ENCODE measurements at regions not wholly inside any gene's neighbourhood (a gene's known extent, or its start where the extent isn't known, plus 50 kb on each side); places are given as distances from the start of the nearest gene placed in this dataset.

- H3K9me3 ChIP-seq (replicated peaks; ENCODE audit: control insufficient read depth, insufficient read depth, low read length): no peaks in the 10 kb centered on the region
- H3K9ac ChIP-seq (ENCODE audit: control insufficient read depth, insufficient read depth, low read length): no peak overlapping the region
- BruUV-seq (replicated peaks): no TSS peak
- no peaks in the 10 kb centered on the region for H3K79me2 ChIP-seq (ENCODE audit: control insufficient read depth, insufficient read depth, low read length)
- ChIA-PET RAD21 (ENCODE audit: unreplicated experiment) (interaction anchor here (0.8 to 1.1 kb wide), 4 partner anchors 9 to 24 kb away, joined by 3 to 4 read pairs (median 4); no protein-coding TSS in a partner anchor), SMC1A (ENCODE audit: uncharacterized antibody, unreplicated experiment) (interaction anchor here (1.1 to 1.6 kb wide), 4 partner anchors 9 to 24 kb away, joined by 4 to 5 read pairs (median 4); no protein-coding TSS in a partner anchor), CTCF (interaction anchor here (1.2 to 1.8 kb wide), 2 partner anchors 10 to 13 kb away, joined by 3 to 5 read pairs; no protein-coding TSS in a partner anchor), POLR2A (no interaction called here)
- no peak overlapping the region for H2AFZ ChIP-seq (ENCODE audit: control insufficient read depth, low read depth, low read length)
- no peak overlapping the region for H3K4me3 ChIP-seq
- FAIRE-seq (no peak), DNase-seq (ENCODE audit: low read depth, low spot score) (no peak), ATAC-seq (no peak)
- H4K20me1 ChIP-seq (ENCODE audit: control insufficient read depth, insufficient read depth): no peaks in the 10 kb centered on the region
- H3K27ac ChIP-seq (ENCODE audit: control insufficient read depth, insufficient read depth): no peak overlapping the region
- TF ChIP-seq IRF3 (IDR thresholded peaks at IDR 0.05) (no peak), GABPA (IDR thresholded peaks at IDR 0.05; ENCODE audit: low read depth) (no peak), CBX5 (IDR thresholded peaks at IDR 0.05; ENCODE audit: low read depth) (no peak), MLLT1 (IDR thresholded peaks at IDR 0.05) (no peak), BRCA1 (IDR thresholded peaks at IDR 0.05; ENCODE audit: low read depth, low read length) (no peak), NKRF (conservative IDR thresholded peaks at IDR 0.05) (no peak), NFXL1 (IDR thresholded peaks at IDR 0.05; ENCODE audit: borderline replicate concordance) (no peak), ZNF592 (IDR thresholded peaks at IDR 0.05) (no peak), RAD21 (IDR thresholded peaks at IDR 0.05; ENCODE audit: insufficient read depth, low read depth, low read length) (no peak), SPI1 (IDR thresholded peaks at IDR 0.05; ENCODE audit: borderline replicate concordance, insufficient read depth, low read depth, low read length) (no peak), PML (IDR thresholded peaks at IDR 0.05; ENCODE audit: low read length) (no peak), SUPT20H (IDR thresholded peaks at IDR 0.05; ENCODE audit: borderline replicate concordance, control insufficient read depth, low read depth, low read length) (no peak)
- WGBS (ENCODE audit: insufficient coverage, insufficient replicate concordance, low lambda C conversion rate, missing lambda C conversion rate): 9% methylated on average over 4 of the region's 4 CpGs
- in situ Hi-C loops (cut with MboI): no loop called here
- intact Hi-C loops (cut with micrococcal nuclease; ENCODE audit: unreplicated experiment): no loop called here
- no peak overlapping the region for H3K4me2 ChIP-seq (ENCODE audit: control insufficient read depth, insufficient read depth)
- H3K36me3 ChIP-seq (ENCODE audit: control insufficient read depth in 2 of 2, insufficient read depth in 2 of 2, low read length in 1 of 2): no peaks in the 10 kb centered on the region
- no peaks in the 10 kb centered on the region for H3K27me3 ChIP-seq (replicated peaks in 1 of 2; ENCODE audit: control insufficient read depth in 2 of 2, insufficient read depth in 2 of 2, low read length in 1 of 2)
- H3K4me1 ChIP-seq (ENCODE audit: control insufficient read depth, insufficient read depth, low read length): no peaks in the 10 kb centered on the region
These were observed 2012.5 kb upstream of the LRRTM1 start for GRCh38 chr2:82317012-82317411.
